ENCODE measurements at regions not wholly inside any gene's neighbourhood (a gene's known extent, or its start where the extent isn't known, plus 50 kb on each side); places are given as distances from the start of the nearest gene placed in this dataset.

GRCh38 chr10:106027240-106027639, 1137.3 kb downstream of the SORCS1 start:
- Histone ChIP-seq H2AK5ac (ENCODE audit: low read depth, low read length) (no peak overlapping the region), H2BK15ac (ENCODE audit: low read length) (no peak overlapping the region), H3K9ac (replicated peaks in 1 of 4; ENCODE audit: extremely low read depth in 1 of 4, low read depth in 3 of 4, low read length in 3 of 4) (no peak overlapping the region), H3K36me3 (ENCODE audit: control insufficient read depth in 2 of 4, insufficient read depth in 4 of 4, low read length in 3 of 4) (no peaks in the 10 kb centered on the region), H3K18ac (ENCODE audit: extremely low read depth, low read length) (no peak overlapping the region), H2BK12ac (ENCODE audit: low read depth, low read length) (no peak overlapping the region), H3K4ac (replicated peaks; ENCODE audit: insufficient read length, low read depth, low read length) (no peak overlapping the region), H3K4me3 (ENCODE audit: extremely low read depth in 1 of 4, insufficient read depth in 2 of 4, low read depth in 3 of 4, low read length in 4 of 4) (no peak overlapping the region), H3K27me3 (replicated peaks in 1 of 4; ENCODE audit: control insufficient read depth in 3 of 4, extremely low read depth in 1 of 4, insufficient read depth in 3 of 4, low read length in 3 of 4) (no peaks in the 10 kb centered on the region), H3K4me1 (replicated peaks in 1 of 4; ENCODE audit: control insufficient read depth in 3 of 4, insufficient read depth in 4 of 4, low read length in 3 of 4) (no peaks in the 10 kb centered on the region), H3K27ac (ENCODE audit: low read depth, low read length) (no peak overlapping the region), H3K56ac (replicated peaks; ENCODE audit: insufficient read length, low read depth, low read length) (no peak overlapping the region), H2AFZ (ENCODE audit: low read length) (no peak overlapping the region), H3K79me1 (ENCODE audit: low read depth, low read length) (no peaks in the 10 kb centered on the region), H2BK20ac (ENCODE audit: low read length) (no peak overlapping the region), H4K91ac (replicated peaks; ENCODE audit: insufficient read length, low read length) (no peak overlapping the region), H4K5ac (ENCODE audit: insufficient read length, low read depth, low read length) (no peak overlapping the region), H3K9me3 (ENCODE audit: insufficient read depth in 2 of 2, low read depth in 1 of 2, low read length in 1 of 2) (no peaks in the 10 kb centered on the region), H3K23ac (ENCODE audit: insufficient read length) (no peak overlapping the region), H2BK120ac (replicated peaks; ENCODE audit: low read depth, low read length) (no peak overlapping the region), H4K8ac (ENCODE audit: extremely low read depth, insufficient read depth, low read length) (no peak overlapping the region), H4K20me1 (replicated peaks in 1 of 2; ENCODE audit: control insufficient read depth in 1 of 2, insufficient read depth in 2 of 2, low read length in 2 of 2) (no peaks in the 10 kb centered on the region), H3K23me2 (ENCODE audit: low read depth, low read length) (no peaks in the 10 kb centered on the region), H3K14ac (ENCODE audit: insufficient read length) (no peak overlapping the region), H3K4me2 (ENCODE audit: insufficient read depth in 1 of 2, low read depth in 2 of 2, low read length in 2 of 2) (no peak overlapping the region), H3K79me2 (ENCODE audit: control insufficient read depth in 1 of 2, insufficient read depth in 2 of 2, low read length in 2 of 2) (no peaks in the 10 kb centered on the region), H2BK5ac (ENCODE audit: low read depth, low read length) (no peak overlapping the region)
- no peak for FAIRE-seq
- ChIA-PET POLR2A (ENCODE audit: partially characterized antibody) (no interaction called here), CTCF (ENCODE audit: partially characterized antibody) (interaction anchor here (0.8 kb wide), 1 partner anchor 161 kb away, joined by 3 read pairs; no protein-coding TSS in a partner anchor)
- WGBS, 2 experiments (ENCODE audit: extremely low coverage in 1 of 2, insufficient coverage in 1 of 2, insufficient read length in 1 of 2, insufficient replicate concordance in 2 of 2, low coverage in 1 of 2, low lambda C conversion rate in 2 of 2, missing lambda C conversion rate in 1 of 2): 79% methylated on average over 1 of the region's 1 CpG; no CpG with 5 or more reads in 1 of the 2 experiments
- no peak for DNase-seq (ENCODE audit: low read depth in 1 of 2, low spot score in 2 of 2)
- TF ChIP-seq EGR1 (IDR thresholded peaks at IDR 0.05; ENCODE audit: borderline replicate concordance, low read depth, low read length) (no peak), CBX8 (IDR thresholded peaks at IDR 0.05; ENCODE audit: borderline replicate concordance, low read depth, low read length) (no peak), SUZ12 (IDR thresholded peaks at IDR 0.05; ENCODE audit: low read length) (no peak), RBBP5 (IDR thresholded peaks at IDR 0.05; ENCODE audit: borderline replicate concordance, low read depth, low read length) (no peak), CTCF (IDR thresholded peaks at IDR 0.05; ENCODE audit: control extremely low read depth in 1 of 3, insufficient read depth in 1 of 3, low read depth in 1 of 3, low read length in 3 of 3) (no peak), KDM1A (IDR thresholded peaks at IDR 0.05; ENCODE audit: borderline replicate concordance, low read length) (no peak), FOSL1 (IDR thresholded peaks at IDR 0.05; ENCODE audit: insufficient read depth, low read depth, low read length) (no peak), ATF3 (IDR thresholded peaks at IDR 0.05; ENCODE audit: insufficient read depth, low read depth, low read length) (no peak), CTBP2 (IDR thresholded peaks at IDR 0.05; ENCODE audit: borderline replicate concordance, insufficient read depth, insufficient read length, low read length) (no peak), JUND (IDR thresholded peaks at IDR 0.05; ENCODE audit: low read length) (no peak)
- TF ChIP-seq, protein P1, sequence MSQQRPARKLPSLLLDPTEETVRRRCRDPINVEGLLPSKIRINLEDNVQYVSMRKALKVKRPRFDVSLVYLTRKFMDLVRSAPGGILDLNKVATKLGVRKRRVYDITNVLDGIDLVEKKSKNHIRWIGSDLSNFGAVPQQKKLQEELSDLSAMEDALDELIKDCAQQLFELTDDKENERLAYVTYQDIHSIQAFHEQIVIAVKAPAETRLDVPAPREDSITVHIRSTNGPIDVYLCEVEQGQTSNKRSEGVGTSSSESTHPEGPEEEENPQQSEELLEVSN (IDR thresholded peaks at IDR 0.05): no peak
